A673 (cell line): ENCODE measurements at regions not wholly inside any gene's neighbourhood (a gene's known extent, or its start where the extent isn't known, plus 50 kb on each side); places are given as distances from the start of the nearest gene placed in this dataset.

Experiments
- BruUV-seq: library from RNA; stranded (reverse); fragments of 400-500 nt; replicated peaks from 2 replicates; lab custom pipeline; 2021; lab: Mats Ljungman, UMichigan
- CTCF ChIA-PET: fragments of 300-600 bp; sonication (Branson Sonifier 250); formaldehyde crosslinking; loops from one replicate; lab custom pipeline; 2022; ENCODE audit warnings: antibody characterized with exemption; lab: Charles Lee
- POLR2A ChIA-PET: fragments of 300-600 bp; sonication (Branson Sonifier 250); formaldehyde crosslinking; loops from one replicate; lab custom pipeline; 2022; ENCODE audit warnings: antibody characterized with exemption; ENCODE audit not compliant: low non-redundant PET; lab: Charles Lee
- DNase-seq: peaks from one replicate; pipeline ENCODE4 v3.0.0-alpha.2; 2015; ENCODE audit warnings: low spot score
- H3K27ac ChIP-seq: fragments of 200-600 bp; sonication (generic); 2 replicates; pipeline ENCODE4 v1.5.1; 2016; ENCODE audit warnings: mixed run types, low read depth, mild to moderate bottlenecking, mixed read lengths, antibody characterized with exemption, low read length; ENCODE audit not compliant: poor library complexity, severe bottlenecking
- H3K27me3 ChIP-seq: fragments of 200-600 bp; sonication (generic); replicated peaks from 2 replicates; pipeline ENCODE4 v1.6.1; 2017; ENCODE audit warnings: mixed run types, low read depth, mild to moderate bottlenecking, mixed read lengths, antibody characterized with exemption, low read length; ENCODE audit not compliant: insufficient read depth, poor library complexity
- H3K36me3 ChIP-seq: fragments of 200-600 bp; sonication (generic); 2 replicates; pipeline ENCODE4 v1.6.1; 2016; ENCODE audit warnings: mixed run types, mild to moderate bottlenecking, mixed read lengths, antibody characterized with exemption, low read length; ENCODE audit not compliant: insufficient read depth, poor library complexity, severe bottlenecking
- H3K4me1 ChIP-seq: fragments of 200-600 bp; sonication (generic); 2 replicates; pipeline ENCODE4 v1.6.1; 2017; ENCODE audit warnings: mixed run types, mild to moderate bottlenecking, mixed read lengths, antibody characterized with exemption, low read length; ENCODE audit not compliant: insufficient read depth, poor library complexity, severe bottlenecking
- H3K4me3 ChIP-seq: fragments of 200-600 bp; sonication (generic); 2 replicates; pipeline ENCODE4 v1.5.1; 2016; ENCODE audit warnings: low read depth, mixed run types, mild to moderate bottlenecking, mixed read lengths, low read length; ENCODE audit not compliant: poor library complexity, severe bottlenecking
- H3K9me3 ChIP-seq: fragments of 200-600 bp; sonication (generic); 2 replicates; pipeline ENCODE4 v1.6.1; 2016; ENCODE audit warnings: mixed run types, low read depth, mild to moderate bottlenecking, mixed read lengths, antibody characterized with exemption, low read length; ENCODE audit not compliant: poor library complexity, severe bottlenecking
- CTCF ChIP-seq: fragments of 300-800, 200-600 bp; sonication (generic); conservative IDR thresholded peaks from 2 replicates; pipeline ENCODE4 v1.5.1; 2017; ENCODE audit warnings: low read depth, mild to moderate bottlenecking, antibody characterized with exemption, low read length, moderate library complexity, mixed read lengths
- EZH2 ChIP-seq: fragments of 200-600 bp; sonication (generic); IDR thresholded peaks from 2 replicates; pipeline ENCODE4 v1.6.1; 2017; ENCODE audit warnings: borderline replicate concordance, low read depth, mild to moderate bottlenecking, mixed read lengths, antibody characterized with exemption, low read length; ENCODE audit not compliant: poor library complexity, severe bottlenecking
- intact Hi-C: fragments of 100-400 bp; cut with micrococcal nuclease; formaldehyde crosslinking; loops from one replicate; pipeline ENCODE4 v1.10.0; 2022; ENCODE audit not compliant: unreplicated experiment

GRCh38 chr3:159904911-159905310 lies 83.7 kb upstream of the IL12A start:
- ChIA-PET CTCF (no interaction called here), POLR2A (no interaction called here)
- no TSS peak for BruUV-seq
- TF ChIP-seq CTCF (no peak), EZH2 (no peak)
- Histone ChIP-seq H3K27ac (no peak overlapping the region), H3K27me3 (no peaks in the 10 kb centered on the region), H3K9me3 (no peaks in the 10 kb centered on the region), H3K4me1 (no peaks in the 10 kb centered on the region), H3K4me3 (no peak overlapping the region), H3K36me3 (no peaks in the 10 kb centered on the region)
- intact Hi-C loops: no loop called here
- DNase-seq: no peak

- no peaks in the 10 kb centered on the region for H3K9me3 ChIP-seq
These were observed 80.8 kb upstream of the IL12A start for GRCh38 chr3:159907828-159908227.

GRCh38 chr3:159910991-159911663 lies 77.5 kb upstream of the IL12A start:
- Histone ChIP-seq H3K36me3 (no peaks in the 10 kb centered on the region), H3K9me3 (no peaks in the 10 kb centered on the region), H3K4me1 (no peaks in the 10 kb centered on the region), H3K27ac (no peak overlapping the region), H3K4me3 (no peak overlapping the region), H3K27me3 (no peaks in the 10 kb centered on the region)
- TF ChIP-seq CTCF (no peak), EZH2 (no peak)
- no TSS peak for BruUV-seq
- intact Hi-C loops: no loop called here
- ChIA-PET POLR2A (no interaction called here), CTCF (no interaction called here)
- DNase-seq: no peak

More at GRCh38 chr3:159907828-159908227, 80.8 kb upstream of the IL12A start:
- no TSS peak for BruUV-seq
- TF ChIP-seq EZH2 (no peak), CTCF (no peak)
- intact Hi-C loops: no loop called here
- no peak for DNase-seq
- ChIA-PET POLR2A (no interaction called here), CTCF (no interaction called here)
- Histone ChIP-seq H3K4me1 (no peaks in the 10 kb centered on the region), H3K27me3 (no peaks in the 10 kb centered on the region), H3K27ac (no peak overlapping the region), H3K36me3 (no peaks in the 10 kb centered on the region), H3K4me3 (no peak overlapping the region)
